Astrocyte of the spinal cord (primary cell): ENCODE measurements at regions not wholly inside any gene's neighbourhood (a gene's known extent, or its start where the extent isn't known, plus 50 kb on each side); places are given as distances from the start of the nearest gene placed in this dataset.

Experiments used
- DNase-seq: peaks from one replicate; pipeline ENCODE4 v3.0.0; 2011; ENCODE audit warnings: low read depth, low spot score
- H3K4me3 ChIP-seq: 2 replicates; pipeline ENCODE4 v1.5.1; 2011; ENCODE audit warnings: low read depth, mild to moderate bottlenecking, low read length, moderate library complexity
- in situ Hi-C: cut with HindIII; loops from 2 replicates; pipeline ENCODE4 v1.10.0; 2017; ENCODE audit warnings: low sequenced_read_pairs
- TF ChIP-seq, protein P1 (sequence below): IDR thresholded peaks from 2 replicates; pipeline ENCODE4 v1.5.1; 2012; ENCODE audit warnings: low read depth, mild to moderate bottlenecking, low read length, inconsistent platforms

- in situ Hi-C loops: no loop called here
- TF ChIP-seq, protein P1, sequence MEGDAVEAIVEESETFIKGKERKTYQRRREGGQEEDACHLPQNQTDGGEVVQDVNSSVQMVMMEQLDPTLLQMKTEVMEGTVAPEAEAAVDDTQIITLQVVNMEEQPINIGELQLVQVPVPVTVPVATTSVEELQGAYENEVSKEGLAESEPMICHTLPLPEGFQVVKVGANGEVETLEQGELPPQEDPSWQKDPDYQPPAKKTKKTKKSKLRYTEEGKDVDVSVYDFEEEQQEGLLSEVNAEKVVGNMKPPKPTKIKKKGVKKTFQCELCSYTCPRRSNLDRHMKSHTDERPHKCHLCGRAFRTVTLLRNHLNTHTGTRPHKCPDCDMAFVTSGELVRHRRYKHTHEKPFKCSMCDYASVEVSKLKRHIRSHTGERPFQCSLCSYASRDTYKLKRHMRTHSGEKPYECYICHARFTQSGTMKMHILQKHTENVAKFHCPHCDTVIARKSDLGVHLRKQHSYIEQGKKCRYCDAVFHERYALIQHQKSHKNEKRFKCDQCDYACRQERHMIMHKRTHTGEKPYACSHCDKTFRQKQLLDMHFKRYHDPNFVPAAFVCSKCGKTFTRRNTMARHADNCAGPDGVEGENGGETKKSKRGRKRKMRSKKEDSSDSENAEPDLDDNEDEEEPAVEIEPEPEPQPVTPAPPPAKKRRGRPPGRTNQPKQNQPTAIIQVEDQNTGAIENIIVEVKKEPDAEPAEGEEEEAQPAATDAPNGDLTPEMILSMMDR: no peak
- H3K4me3 ChIP-seq: no peak overlapping the region
- peak; percentile 35 for DNase-seq
Observed at GRCh38 chr5:58077416-58077815, 382.5 kb downstream of the PLK2 start.

DNA sequence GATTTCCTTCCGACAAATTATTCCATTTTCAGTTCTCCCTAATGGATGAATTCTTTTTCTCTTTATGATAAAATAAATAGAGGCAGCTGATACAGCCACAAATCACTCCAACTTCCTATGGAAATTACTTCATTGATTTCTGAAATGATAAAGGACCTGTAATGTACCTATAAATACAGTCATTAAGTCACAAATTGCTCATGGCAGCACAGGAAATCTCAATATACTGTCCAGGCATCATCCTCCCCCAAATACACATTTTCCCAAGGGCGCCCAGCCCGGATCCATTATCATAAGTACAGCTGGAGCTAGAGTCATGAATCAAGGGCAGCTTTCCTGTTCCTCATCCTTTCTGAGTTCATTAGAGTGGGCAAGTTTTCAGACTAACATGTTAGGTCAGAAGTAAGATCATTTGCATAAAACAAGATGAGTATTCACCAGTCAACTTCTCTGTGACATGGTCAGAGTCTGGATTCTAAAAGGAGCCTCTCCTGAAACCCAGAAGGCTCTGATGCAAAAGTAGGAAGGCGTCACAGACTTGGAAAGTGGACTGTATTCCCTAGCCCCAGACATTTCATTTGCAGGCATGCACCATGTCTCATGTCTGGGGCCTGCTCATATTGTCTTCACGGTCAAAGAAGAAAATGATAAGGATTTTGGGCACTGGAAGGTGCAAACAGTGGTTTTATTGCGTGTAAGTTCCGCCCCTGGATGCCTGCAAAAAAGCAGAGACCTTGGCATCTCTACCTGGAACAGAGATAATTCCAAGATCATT, 383.2 kb downstream of the PLK2 start:
- no peak overlapping the region for H3K4me3 ChIP-seq
- no peak for DNase-seq
- TF ChIP-seq, protein P1: no peak
- in situ Hi-C loops: no loop called here

GRCh38 chr5:58075907-58076306, 384.0 kb downstream of the PLK2 start:
- TF ChIP-seq, protein P1: no peak
- in situ Hi-C loops: no loop called here
- H3K4me3 ChIP-seq: no peak overlapping the region
- no peak for DNase-seq

GRCh38 chr5:58074717-58075116, 385.2 kb downstream of the PLK2 start:
- TF ChIP-seq, protein P1: no peak
- DNase-seq: no peak
- H3K4me3 ChIP-seq: no peak overlapping the region
- in situ Hi-C loops: no loop called here

DNA sequence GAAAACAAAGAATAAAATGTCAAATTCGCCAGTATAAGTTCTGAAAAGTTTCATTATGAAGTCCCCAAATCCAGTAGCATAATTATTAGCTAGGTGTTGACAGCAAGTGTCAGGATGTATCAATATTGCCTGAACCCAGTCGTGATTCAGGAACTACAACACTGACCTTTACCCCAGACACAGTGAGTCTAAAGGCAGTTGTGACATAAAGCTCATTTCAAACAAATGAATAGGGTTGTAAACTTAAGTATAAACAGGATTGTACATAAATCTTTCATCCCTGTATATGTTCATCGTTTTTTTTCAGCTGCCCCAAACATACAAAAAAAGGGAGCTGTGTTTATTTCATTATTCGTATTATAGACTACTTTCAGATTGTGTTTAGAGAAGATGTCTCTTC, 385.7 kb downstream of the PLK2 start:
- in situ Hi-C loops: no loop called here
- no peak overlapping the region for H3K4me3 ChIP-seq
- TF ChIP-seq, protein P1: no peak
- no peak for DNase-seq

GRCh38 chr5:58073243-58073642, 386.6 kb downstream of the PLK2 start:
- TF ChIP-seq, protein P1: no peak
- H3K4me3 ChIP-seq: no peak overlapping the region
- in situ Hi-C loops: no loop called here
- no peak for DNase-seq
